ENCODE measurements at regions not wholly inside any gene's neighbourhood (a gene's known extent, or its start where the extent isn't known, plus 50 kb on each side); places are given as distances from the start of the nearest gene placed in this dataset.
"Not testable (repeated sequence)": the region's sequence is repeated elsewhere in the genome, so short reads cannot be mapped to it uniquely, and the experiment has no call there.

GRCh38 chr15:69597061-69597592, 144.5 kb downstream of the RPLP1 start:
- no peak for DNase-seq (ENCODE audit: low read depth in 2 of 2)

DNA sequence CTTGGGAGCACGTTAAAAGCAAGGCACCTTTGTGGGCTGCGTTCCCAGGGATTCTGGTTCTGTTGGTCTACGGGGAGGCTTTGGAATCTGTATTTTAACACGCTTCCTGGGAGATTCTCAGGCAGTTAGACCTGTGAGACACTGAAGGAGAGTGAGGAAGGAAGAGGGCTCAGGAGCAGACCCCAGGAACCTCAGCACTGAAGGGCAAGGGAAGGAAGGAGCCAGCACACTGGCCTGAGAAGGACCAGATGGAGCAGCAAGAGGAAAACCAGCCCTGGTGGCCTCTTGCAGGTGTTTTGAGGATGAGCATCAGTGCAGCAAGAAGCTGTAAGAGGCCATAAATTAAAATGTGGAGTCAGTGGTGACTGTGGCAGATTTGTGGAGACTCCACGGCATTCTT, 146.7 kb downstream of the RPLP1 start:
- no peak for DNase-seq (ENCODE audit: low read depth in 2 of 2)

- no peak for DNase-seq (ENCODE audit: low read depth in 2 of 2)
Measured at GRCh38 chr15:69600556-69601085, 148.0 kb downstream of the RPLP1 start.

DNA sequence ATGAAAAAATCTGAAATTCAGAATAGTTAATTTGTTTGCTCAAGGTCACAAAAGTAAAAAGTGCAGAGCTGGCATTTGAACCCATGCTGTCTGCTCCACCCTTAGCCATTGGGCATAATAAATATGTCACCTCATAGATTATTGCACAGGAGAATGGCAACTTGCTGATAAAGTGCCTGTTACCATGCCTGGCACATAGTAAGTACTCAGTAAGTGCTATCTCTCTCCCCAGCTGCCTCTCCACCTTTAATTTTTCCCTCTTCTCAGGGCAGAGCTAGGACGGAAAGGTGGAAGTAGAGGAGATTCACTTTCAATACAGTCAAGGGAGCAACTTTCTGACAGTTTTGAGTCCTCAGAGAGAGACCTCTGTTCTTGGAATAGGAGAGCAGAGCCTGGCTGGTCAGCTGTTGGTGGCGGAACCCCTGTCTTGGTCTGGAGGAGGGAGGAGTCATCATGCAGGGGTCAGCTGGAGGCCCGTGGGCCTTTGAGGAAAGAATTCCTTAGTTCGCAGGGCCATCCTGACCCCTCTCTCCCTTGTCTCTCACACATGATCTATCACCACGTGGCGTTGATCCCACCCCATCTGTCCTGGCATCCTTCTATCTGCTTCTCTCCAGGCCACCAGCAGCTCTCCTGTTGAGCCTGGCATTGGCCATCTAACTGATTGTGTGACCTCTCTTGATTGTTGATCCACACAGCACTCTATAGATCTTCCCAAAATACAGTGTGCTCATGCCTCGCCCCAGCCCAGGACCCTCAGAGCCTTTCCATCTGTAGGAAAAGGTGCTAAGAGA, 149.3 kb downstream of the RPLP1 start:
- no peak for DNase-seq (ENCODE audit: low read depth in 2 of 2)

DNA sequence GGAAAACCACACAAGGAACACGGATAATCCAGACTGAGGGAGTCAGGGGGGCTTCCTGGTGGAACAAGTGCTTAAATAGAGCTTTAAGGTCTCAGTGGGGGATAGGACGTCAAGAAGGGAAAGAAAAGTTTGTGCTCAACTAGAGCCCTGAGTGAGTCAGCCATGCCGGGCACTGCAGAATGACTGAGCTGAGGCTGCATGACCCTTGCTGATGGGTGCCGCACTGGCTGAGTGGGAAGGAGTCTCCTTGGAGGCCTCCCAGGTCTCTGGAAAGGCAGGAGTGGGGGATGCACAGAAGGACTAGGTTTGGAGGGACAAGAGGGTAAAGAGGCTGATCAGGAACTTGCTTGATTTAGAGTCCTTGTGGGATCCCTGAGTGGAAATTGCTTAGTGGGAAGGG, 150.3 kb downstream of the RPLP1 start:
- DNase-seq (ENCODE audit: low read depth in 2 of 2) = no peak

DNA sequence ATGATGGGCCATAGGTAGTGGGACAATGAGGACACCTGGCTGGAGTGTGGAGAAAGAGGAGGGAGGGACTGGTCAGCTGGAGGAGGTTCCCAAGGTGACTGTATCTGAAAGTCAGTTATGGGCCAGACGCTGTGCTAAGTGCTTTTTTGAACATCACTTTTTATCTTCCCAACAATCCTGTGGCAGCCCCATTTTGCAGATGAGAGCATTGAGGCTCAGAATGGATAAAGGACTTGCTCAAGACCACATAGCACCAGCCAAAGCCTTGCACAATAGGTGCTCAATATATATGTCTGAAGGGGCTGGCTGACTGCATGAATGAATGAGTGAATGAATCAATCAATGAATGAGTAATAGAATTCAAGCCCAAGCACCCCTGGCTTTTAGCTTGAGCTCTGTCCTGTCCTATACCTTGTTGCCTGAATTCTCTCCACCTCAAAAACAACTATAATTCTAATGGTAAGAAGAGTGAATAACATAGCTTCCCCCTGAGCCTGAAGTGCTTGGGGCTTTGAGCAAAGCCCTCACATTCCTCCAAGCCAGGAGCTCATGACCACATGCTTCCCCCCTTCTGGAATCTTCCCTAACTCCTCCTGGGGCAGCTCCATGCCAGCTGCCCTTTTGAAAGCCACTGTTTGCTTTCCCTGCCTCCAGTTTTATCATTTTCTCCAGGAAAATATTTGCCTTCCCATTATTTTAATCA, 150.9 kb downstream of the RPLP1 start:
- no peak for DNase-seq (ENCODE audit: low read depth in 2 of 2)

- DNase-seq (ENCODE audit: low read depth in 2 of 2) = no peak
Measured at GRCh38 chr15:69604072-69604411, 151.4 kb downstream of the RPLP1 start.

GRCh38 chr15:69606144-69606543, 153.5 kb downstream of the RPLP1 start:
- DNase-seq (ENCODE audit: low read depth in 2 of 2) = no peak

DNA sequence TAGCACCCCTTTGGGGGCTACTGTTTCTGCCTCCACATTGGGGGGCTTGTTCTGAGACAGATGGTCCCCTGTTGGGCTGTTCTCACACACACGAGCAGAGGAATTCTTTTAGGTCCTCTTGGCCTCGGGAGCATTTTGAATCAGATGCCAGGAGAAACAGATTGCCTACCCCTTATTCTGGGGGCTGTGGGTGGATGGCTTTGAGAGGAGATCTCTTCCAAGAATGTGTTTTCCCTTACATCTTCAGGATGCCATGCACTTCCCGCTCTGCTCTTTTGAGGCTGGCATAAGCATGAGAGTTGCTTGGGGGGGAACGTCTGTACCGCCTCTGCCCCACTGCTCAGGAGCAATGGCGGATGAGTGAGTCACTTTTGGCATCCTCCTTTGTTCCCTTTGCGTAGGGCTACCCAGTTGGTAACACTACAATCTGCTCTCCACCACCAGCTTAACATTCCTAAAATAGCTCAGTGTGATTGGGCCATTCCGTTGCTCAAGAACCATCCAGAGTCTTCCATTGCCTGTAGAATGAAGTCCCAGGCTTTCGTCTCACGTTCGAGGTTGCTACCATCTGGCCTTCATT, 154.4 kb downstream of the RPLP1 start:
- DNase-seq (ENCODE audit: low read depth in 2 of 2) = no peak

DNA sequence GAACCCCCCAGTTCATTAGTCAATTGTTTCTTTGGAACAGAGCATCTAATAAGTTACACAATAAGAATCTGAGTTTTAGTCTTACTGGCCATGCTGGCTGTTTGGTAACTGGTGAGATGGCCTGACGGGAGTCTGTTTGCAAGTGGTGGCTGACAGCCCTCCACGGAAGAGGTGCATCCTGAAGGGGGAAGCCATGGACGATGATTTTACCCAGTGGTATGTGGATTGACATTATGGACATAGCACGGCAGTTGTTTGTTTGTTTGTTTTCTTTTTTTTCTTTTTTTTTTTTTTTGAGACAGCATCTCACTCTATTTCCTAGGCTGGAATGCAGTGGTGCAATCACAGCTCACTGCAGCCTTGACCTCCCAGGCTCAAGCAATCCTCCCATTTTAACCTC, 156.0 kb downstream of the RPLP1 start:
- DNase-seq (ENCODE audit: low read depth in 2 of 2) = no peak

DNA sequence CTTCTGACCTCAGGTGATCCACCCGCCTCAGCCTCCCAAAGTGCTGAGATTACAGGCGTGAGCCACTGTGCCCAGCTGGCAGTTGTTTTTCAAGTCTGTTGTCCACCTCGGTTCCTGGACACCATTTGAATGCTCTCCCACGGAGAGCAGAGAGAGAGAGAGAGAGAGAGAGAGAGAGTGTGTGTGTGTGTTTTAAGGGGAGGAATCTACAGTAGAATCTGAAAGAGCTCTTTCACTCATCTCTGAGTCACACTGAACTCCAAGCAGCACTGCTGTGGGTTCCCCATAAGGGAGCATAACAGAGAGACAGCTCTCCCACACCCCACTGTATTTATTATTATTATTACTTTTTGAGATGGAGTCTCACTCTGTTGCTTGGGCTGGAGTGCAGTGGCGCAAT, 156.6 kb downstream of the RPLP1 start:
- no peak for DNase-seq (ENCODE audit: low read depth in 2 of 2)

DNA sequence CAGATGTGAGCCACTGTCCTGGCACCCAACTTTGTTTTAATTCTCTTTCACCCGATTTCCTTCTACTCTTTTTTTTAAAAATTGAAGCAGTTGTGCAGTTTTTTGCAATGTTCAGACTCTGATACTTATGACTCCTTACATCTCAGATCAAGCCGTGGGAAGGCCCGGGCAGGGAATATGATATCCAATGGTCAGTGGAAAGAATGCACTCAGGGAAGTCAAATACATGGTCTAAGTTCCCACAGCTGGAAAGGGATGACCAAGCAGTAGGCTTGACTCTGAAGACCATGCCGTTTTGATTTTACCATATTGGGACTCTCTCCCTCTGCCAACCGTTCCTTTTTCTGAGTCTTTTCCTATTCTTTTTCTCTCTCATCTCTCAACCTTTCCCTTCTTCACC, 157.2 kb downstream of the RPLP1 start:
- DNase-seq (ENCODE audit: low read depth in 2 of 2) = no peak

- DNase-seq (ENCODE audit: low read depth in 2 of 2) = no peak
Measured at GRCh38 chr15:69610277-69610676, 157.7 kb downstream of the RPLP1 start.

GRCh38 chr15:69610858-69611257, 158.2 kb downstream of the RPLP1 start:
- no peak for DNase-seq (ENCODE audit: low read depth in 2 of 2)

DNA sequence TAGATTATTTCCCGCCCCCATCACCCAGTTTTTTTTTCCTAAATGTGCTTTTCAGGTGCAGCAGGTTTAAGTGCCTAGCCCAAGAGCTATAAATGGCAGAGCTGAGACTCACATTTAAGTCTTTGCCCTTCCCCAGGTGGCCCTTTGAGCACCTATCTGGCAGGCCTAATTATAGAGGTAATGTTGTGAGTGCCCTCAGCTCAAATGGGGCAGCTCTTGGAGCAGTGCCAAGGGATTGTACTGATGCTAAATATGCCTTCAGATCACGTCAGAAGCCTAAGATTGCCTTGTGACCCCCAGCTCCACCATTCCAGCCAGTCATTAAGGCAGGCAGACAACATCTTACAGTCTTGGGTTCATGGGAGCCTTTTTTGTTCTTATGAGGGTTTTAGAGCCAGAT, 159.5 kb downstream of the RPLP1 start:
- DNase-seq (ENCODE audit: low read depth in 2 of 2) = no peak

DNA sequence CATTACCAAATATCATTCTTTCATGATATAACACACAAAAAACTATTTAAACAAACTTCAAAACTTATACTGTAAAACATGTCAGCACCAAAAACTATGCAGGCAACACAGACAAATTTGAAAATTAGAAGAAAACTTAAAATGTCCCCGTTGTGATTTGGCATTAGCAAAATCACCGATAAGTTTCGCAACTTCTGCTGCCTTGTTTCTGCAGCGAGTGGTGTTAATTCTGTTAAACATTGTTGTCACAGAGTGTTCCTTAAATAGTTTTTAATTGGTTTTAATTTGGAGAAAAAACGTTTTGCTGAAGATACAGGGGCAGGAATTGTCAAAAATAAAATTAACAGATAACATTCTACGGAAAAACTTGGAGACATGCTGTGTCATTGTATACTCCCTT, 160.6 kb downstream of the RPLP1 start:
- DNase-seq (ENCODE audit: low read depth in 2 of 2) = no peak

DNA sequence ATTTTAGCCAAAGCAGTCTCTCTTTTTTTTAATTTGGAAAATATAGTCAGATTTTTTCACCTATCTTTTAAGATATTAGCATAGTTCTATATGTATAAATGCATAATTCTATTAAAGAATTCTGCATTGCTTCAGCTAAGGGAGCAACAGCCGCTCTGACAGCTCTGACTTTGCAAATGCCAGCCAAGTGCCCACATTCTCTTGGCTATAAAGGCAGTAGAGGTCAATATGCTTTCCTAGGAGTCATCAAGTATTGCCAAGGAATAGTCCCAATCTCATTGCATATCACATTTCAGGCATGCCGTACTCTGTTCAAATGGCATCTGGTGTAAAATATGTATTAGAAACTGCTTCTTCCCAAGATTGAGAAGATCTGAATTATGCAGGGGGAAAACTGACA, 161.4 kb downstream of the RPLP1 start:
- no peak for DNase-seq (ENCODE audit: low read depth in 2 of 2)

DNA sequence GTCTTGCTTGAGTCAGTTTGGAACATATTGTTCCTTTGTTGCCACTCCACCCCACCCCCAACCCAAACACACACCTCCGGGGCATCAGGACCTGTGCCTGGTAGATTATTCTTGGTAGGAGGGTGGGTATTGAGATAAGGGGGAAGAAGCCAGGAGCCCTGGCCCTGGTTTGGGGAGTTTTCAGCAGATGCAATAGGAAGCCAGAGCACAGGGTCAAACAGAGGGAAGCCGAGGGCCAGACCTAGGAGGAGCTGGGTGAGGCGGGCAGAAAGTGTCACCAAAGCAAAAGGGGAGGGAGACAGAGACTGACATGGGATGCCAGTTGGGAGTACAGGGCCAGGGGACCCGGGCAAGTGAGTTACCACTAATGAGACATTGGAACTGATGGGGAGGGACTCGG, 163.1 kb downstream of the RPLP1 start:
- DNase-seq (ENCODE audit: low read depth in 2 of 2) = no peak

- DNase-seq (ENCODE audit: low read depth in 2 of 2) = no peak
Measured at GRCh38 chr15:69616558-69616957, 163.9 kb downstream of the RPLP1 start.

- not testable (repeated sequence) for DNase-seq (ENCODE audit: low read depth in 2 of 2)
Measured at GRCh38 chr15:69617144-69617543, 164.5 kb downstream of the RPLP1 start.

DNA sequence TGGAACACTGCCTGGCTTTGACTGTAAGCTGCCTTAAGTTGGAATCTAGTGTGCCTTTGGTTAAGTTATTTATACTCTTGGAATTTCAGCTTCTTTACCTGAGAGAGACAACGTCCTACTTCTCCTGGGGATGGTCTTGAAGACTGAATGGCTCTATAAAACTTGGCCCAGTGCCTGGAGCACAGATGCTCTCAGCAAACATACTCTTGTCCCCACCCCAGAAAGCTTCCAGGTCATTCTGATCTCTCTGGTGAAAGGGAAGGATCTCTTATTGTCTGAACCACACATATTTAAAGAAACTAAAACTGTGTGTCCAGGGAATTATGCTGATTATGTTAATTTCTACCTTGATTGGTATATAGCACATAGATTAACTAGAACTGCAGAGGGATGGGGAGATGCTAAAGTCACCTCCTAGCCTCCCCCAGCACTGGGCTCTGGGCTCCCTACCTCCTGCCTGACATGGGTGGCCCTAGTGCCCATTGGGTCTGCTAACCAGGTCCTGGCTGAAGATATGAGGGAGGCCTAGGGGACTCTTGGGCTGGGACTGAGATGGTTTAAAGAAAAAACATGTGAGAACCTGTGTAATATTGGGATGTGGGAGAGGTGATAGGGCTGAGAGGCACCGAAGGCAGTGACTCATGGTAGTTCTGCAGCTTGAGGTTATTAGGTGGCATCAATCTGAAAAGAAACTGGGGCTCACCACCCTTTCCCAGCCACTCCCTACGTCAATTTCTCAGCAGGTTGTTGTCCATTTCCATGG, 171.0 kb downstream of the RPLP1 start:
- no peak for DNase-seq (ENCODE audit: low read depth in 2 of 2)

GRCh38 chr15:69624155-69624520, 171.5 kb downstream of the RPLP1 start:
- DNase-seq (ENCODE audit: low read depth in 2 of 2) = no peak

All from lung microvascular endothelial cell (primary cell).